Upper lobe of left lung (tissue), 4 donors: ENCODE measurements at regions not wholly inside any gene's neighbourhood (a gene's known extent, or its start where the extent isn't known, plus 50 kb on each side); places are given as distances from the start of the nearest gene placed in this dataset.

Experiments used
- POLR2A ChIP-seq, 4 donors: fragments of 450-650 bp; IDR thresholded peaks; one replicate each; pipeline ENCODE4 v1.5.1; 2016 to 2017; ENCODE audit warnings: antibody characterized with exemption in 4 of 4, mild to moderate bottlenecking in 2 of 4
- TF ChIP-seq, protein P1 (sequence below), 6 experiments: fragments of 450-650 bp in 4 of 6; fragments of 200-600 bp in 2 of 6; sonication (generic) in 2 of 6; IDR thresholded peaks; one replicate each; pipeline ENCODE4 v1.5.1; 2016 to 2019; ENCODE audit warnings: antibody characterized with exemption in 6 of 6

GRCh38 chr3:103516950-103517349 lies 1082.1 kb downstream of the ZPLD1 start:
- TF ChIP-seq, protein P1, sequence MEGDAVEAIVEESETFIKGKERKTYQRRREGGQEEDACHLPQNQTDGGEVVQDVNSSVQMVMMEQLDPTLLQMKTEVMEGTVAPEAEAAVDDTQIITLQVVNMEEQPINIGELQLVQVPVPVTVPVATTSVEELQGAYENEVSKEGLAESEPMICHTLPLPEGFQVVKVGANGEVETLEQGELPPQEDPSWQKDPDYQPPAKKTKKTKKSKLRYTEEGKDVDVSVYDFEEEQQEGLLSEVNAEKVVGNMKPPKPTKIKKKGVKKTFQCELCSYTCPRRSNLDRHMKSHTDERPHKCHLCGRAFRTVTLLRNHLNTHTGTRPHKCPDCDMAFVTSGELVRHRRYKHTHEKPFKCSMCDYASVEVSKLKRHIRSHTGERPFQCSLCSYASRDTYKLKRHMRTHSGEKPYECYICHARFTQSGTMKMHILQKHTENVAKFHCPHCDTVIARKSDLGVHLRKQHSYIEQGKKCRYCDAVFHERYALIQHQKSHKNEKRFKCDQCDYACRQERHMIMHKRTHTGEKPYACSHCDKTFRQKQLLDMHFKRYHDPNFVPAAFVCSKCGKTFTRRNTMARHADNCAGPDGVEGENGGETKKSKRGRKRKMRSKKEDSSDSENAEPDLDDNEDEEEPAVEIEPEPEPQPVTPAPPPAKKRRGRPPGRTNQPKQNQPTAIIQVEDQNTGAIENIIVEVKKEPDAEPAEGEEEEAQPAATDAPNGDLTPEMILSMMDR (IDR thresholded peaks at IDR 0.05), result no peak
- no peak for TF ChIP-seq POLR2A (IDR thresholded peaks at IDR 0.05)
